HepG2 (cell line): ENCODE measurements at regions not wholly inside any gene's neighbourhood (a gene's known extent, or its start where the extent isn't known, plus 50 kb on each side); places are given as distances from the start of the nearest gene placed in this dataset.

Experiments used
- ATAC-seq: fragments of 200-7000 bp; cut with Tn5 transposase; 3 replicates; pipeline ENCODE4 v1.9.1; 2020; ENCODE audit warnings: mild to moderate bottlenecking, moderate library complexity
- BruUV-seq: library from RNA; stranded (reverse); fragments of 400-500 nt; replicated peaks from 2 replicates; lab custom pipeline; 2021; lab: Mats Ljungman, UMichigan
- CTCF ChIA-PET: fragments of 300-600 bp; formaldehyde crosslinking; extraction: SDS; loops from one replicate; lab custom pipeline; 2021; ENCODE audit warnings: low total read pairs, inconsistent platforms, low intra/inter-chr PET ratio; lab: Yijun Ruan, JAX
- POLR2A ChIA-PET: fragments of 350-600 bp; sonication (Branson Sonifier 250); formaldehyde crosslinking; loops from one replicate; lab custom pipeline; 2020; ENCODE audit warnings: antibody characterized with exemption, inconsistent platforms; lab: Yijun Ruan, JAX
- DNase-seq: peaks from one replicate; pipeline ENCODE4 v3.0.0-alpha.2; 2015; ENCODE audit warnings: low spot score
- FAIRE-seq: peaks from 3 replicates; lab custom pipeline; 2011; peaks lifted over from hg19 to GRCh38; lab: Jason Lieb, UNC
- H2AFZ ChIP-seq: one replicate; pipeline ENCODE4 v1.6.1; 2011; ENCODE audit warnings: low read length, inconsistent platforms
- H3K27ac ChIP-seq: fragments of 300-600 bp; 3 replicates; pipeline ENCODE4 v1.8.0; 2011; ENCODE audit warnings: mixed run types, mild to moderate bottlenecking, mixed read lengths, low read length, inconsistent platforms; ENCODE audit not compliant: insufficient read depth; ENCODE audit errors: extremely low read length
- H3K27me3 ChIP-seq, 2 experiments: fragments of 200-600 bp in 1 of 2; 2 replicates in 1 of 2; 3 replicates in 1 of 2; pipeline versions ENCODE4 v1.6.0 to v1.8.0; 2011; ENCODE audit warnings: low read length in 2 of 2, mild to moderate bottlenecking in 2 of 2, moderate library complexity in 2 of 2, inconsistent platforms in 1 of 2; ENCODE audit not compliant: insufficient read depth in 2 of 2, control insufficient read depth in 1 of 2
- H3K36me3 ChIP-seq, 2 experiments: fragments of 200-600 bp in 1 of 2; replicated peaks in 1 of 2; 2 replicates in 1 of 2; 3 replicates in 1 of 2; pipeline versions ENCODE4 v1.5.1 to v1.8.0; 2011; ENCODE audit warnings: low read length in 2 of 2, inconsistent platforms in 1 of 2; ENCODE audit not compliant: insufficient read depth in 2 of 2, control insufficient read depth in 1 of 2
- H3K4me1 ChIP-seq: 2 replicates; pipeline ENCODE4 v1.5.1; 2012; ENCODE audit warnings: low read length, inconsistent platforms; ENCODE audit not compliant: insufficient read depth
- H3K4me2 ChIP-seq: 2 replicates; pipeline ENCODE4 v1.6.0; 2011; ENCODE audit warnings: low read depth, low read length, inconsistent platforms
- H3K4me3 ChIP-seq, 3 experiments: fragments of 200-600 bp in 1 of 3; sonication (generic), shearing (Covaris generic) in 1 of 3; replicated peaks in 1 of 3; 2 replicates each; pipeline ENCODE4 v1.5.1; 2011 to 2016; ENCODE audit warnings: low read length in 3 of 3, inconsistent platforms in 2 of 3, low read depth in 2 of 3, mild to moderate bottlenecking in 2 of 3, control low read depth in 1 of 3, mixed read lengths in 1 of 3; ENCODE audit not compliant: insufficient read depth in 1 of 3
- H3K79me2 ChIP-seq: one replicate; pipeline ENCODE4 v1.6.1; 2011; ENCODE audit warnings: low read length, inconsistent platforms; ENCODE audit not compliant: insufficient read depth
- H3K9ac ChIP-seq: 2 replicates; pipeline ENCODE4 v1.6.0; 2011; ENCODE audit warnings: mild to moderate bottlenecking, low read depth, low read length, inconsistent platforms; ENCODE audit not compliant: insufficient read depth
- H3K9me3 ChIP-seq: 2 replicates; pipeline ENCODE4 v1.5.1; 2012; ENCODE audit warnings: mild to moderate bottlenecking, low read length
- H4K20me1 ChIP-seq: 2 replicates; pipeline ENCODE4 v1.6.0; 2011; ENCODE audit warnings: inconsistent platforms, mild to moderate bottlenecking, low read length, moderate library complexity; ENCODE audit not compliant: insufficient read depth
- EEA1 ChIP-seq: sonication (generic); formaldehyde crosslinking; IDR thresholded peaks from 2 replicates; pipeline ENCODE4 v1.5.1; 2020; ENCODE audit warnings: mild to moderate bottlenecking, missing genetic modification reagents, borderline replicate concordance
- ZNF101 ChIP-seq: sonication (generic); formaldehyde crosslinking; IDR thresholded peaks from 2 replicates; pipeline ENCODE4 v1.4.0; 2020; ENCODE audit warnings: mild to moderate bottlenecking, low read depth, missing genetic modification reagents, borderline replicate concordance
- ZNF788 ChIP-seq: sonication (generic); formaldehyde crosslinking; IDR thresholded peaks from 2 replicates; pipeline ENCODE4 v1.5.0; 2020; ENCODE audit warnings: mild to moderate bottlenecking, missing genetic modification reagents, borderline replicate concordance
- WGBS: methylation state at CpG from one replicate; pipeline ENCODE4 v1.1.6; 2017; ENCODE audit warnings: low lambda C conversion rate; 5-methylcytosine and 5-hydroxymethylcytosine counted together
- in situ Hi-C: cut with HindIII; loops from 2 replicates; pipeline ENCODE4 v1.10.0; 2017; ENCODE audit warnings: low pct_unique_long_range_greater_than_20kb; ENCODE audit not compliant: extremely low pct_ligation_motif_present
- intact Hi-C: fragments of 100-400 bp; cut with micrococcal nuclease; formaldehyde crosslinking; loops from one replicate; pipeline ENCODE4 v1.10.0; 2022; ENCODE audit not compliant: unreplicated experiment
- TF ChIP-seq, protein P1 (sequence below): sonication (generic); formaldehyde crosslinking; IDR thresholded peaks from 2 replicates; pipeline ENCODE4 v1.5.0; 2020; ENCODE audit warnings: missing genetic modification reagents

DNA sequence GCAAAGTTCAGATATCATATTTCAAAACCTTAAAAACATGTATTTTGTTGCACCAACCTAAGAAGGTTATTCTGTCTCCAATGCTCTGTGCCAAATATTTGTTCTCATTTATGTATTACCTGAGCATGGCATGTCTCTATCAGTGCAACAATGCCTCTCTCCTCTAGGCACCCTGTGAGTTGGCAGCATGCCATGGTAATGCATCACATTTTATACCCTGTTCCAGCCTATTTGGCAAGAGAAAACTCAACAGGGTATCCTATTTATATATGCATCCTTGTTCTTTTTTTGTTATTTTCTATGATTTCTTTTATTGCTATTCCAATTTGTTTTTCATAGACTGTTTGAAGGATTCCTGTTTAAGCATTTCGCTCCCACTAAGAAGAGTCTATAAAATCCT, 126.3 kb upstream of the NRXN1 start:
- no peaks in the 10 kb centered on the region for H3K79me2 ChIP-seq
- in situ Hi-C loops, result no loop called here
- BruUV-seq, result no TSS peak
- CTCF ChIA-PET, result no interaction called here
- no peaks in the 10 kb centered on the region for H3K36me3 ChIP-seq
- DNase-seq (no peak), FAIRE-seq (no peak), ATAC-seq (no peak)
- no peak overlapping the region for H3K9ac ChIP-seq
- no peak overlapping the region for H2AFZ ChIP-seq
- TF ChIP-seq ZNF101 (CRISPR knock-in tag) (no peak), ZNF788 (CRISPR knock-in tag) (no peak), EEA1 (CRISPR knock-in tag) (no peak)
- H3K27ac ChIP-seq, result no peak overlapping the region
- H3K27me3 ChIP-seq, result no peaks in the 10 kb centered on the region
- H4K20me1 ChIP-seq, result no peaks in the 10 kb centered on the region
- no peak overlapping the region for H3K4me3 ChIP-seq
- whole genome bisulfite sequencing, result 2% methylated on average over 1 of the region's 1 CpG
- POLR2A ChIA-PET, result no interaction called here
- H3K9me3 ChIP-seq, result peaks cover 64% of the 10 kb centered on the region
- H3K4me2 ChIP-seq, result no peak overlapping the region
- no peaks in the 10 kb centered on the region for H3K4me1 ChIP-seq
- intact Hi-C loops, result no loop called here

DNA sequence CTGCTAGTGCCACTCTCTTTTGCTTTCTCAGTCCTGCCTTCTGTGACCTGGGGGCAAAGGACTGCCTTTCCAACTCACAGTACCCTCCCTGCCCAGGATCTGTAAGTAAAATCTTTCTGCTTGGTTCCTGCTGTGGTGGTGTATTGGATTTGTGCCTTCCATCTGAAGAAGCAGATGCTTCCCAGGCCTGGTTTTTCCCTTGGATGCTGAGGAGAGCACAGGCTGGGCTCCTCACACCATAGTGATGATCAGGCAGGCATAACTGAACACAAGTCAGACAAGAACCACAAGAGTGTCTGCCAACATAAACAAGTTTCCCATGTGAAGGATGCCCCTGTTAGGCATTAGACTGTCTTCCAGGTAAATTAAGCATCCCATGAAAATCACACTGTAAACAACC, 121.3 kb upstream of the NRXN1 start:
- intact Hi-C loops (no loop called here), in situ Hi-C loops (no loop called here)
- Histone ChIP-seq H3K36me3 (no peaks in the 10 kb centered on the region), H3K4me3 (no peak overlapping the region), H4K20me1 (no peaks in the 10 kb centered on the region), H3K9me3 (peaks cover 68% of the 10 kb centered on the region), H3K4me1 (no peaks in the 10 kb centered on the region), H3K4me2 (no peak overlapping the region), H3K27me3 (no peaks in the 10 kb centered on the region), H3K9ac (no peak overlapping the region), H3K27ac (no peak overlapping the region), H3K79me2 (no peaks in the 10 kb centered on the region), H2AFZ (no peak overlapping the region)
- no peak for FAIRE-seq
- TF ChIP-seq, protein P1, sequence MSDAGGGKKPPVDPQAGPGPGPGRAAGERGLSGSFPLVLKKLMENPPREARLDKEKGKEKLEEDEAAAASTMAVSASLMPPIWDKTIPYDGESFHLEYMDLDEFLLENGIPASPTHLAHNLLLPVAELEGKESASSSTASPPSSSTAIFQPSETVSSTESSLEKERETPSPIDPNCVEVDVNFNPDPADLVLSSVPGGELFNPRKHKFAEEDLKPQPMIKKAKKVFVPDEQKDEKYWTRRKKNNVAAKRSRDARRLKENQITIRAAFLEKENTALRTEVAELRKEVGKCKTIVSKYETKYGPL (CRISPR knock-in tag), result no peak
- no peak for DNase-seq
- no TSS peak for BruUV-seq
- ChIA-PET CTCF (no interaction called here), POLR2A (no interaction called here)
- ATAC-seq, result no peak
